ENCODE measurements at regions not wholly inside any gene's neighbourhood (a gene's known extent, or its start where the extent isn't known, plus 50 kb on each side); places are given as distances from the start of the nearest gene placed in this dataset.

GRCh38 chr1:184892116-184892515 is 82.2 kb downstream of the NIBAN1 start:
- H3K4me3 ChIP-seq (ENCODE audit: low read depth, low read length), result no peak overlapping the region
- no peak for TF ChIP-seq MYC (IDR thresholded peaks at IDR 0.05; ENCODE audit: low read depth, low read length)
- TF ChIP-seq, protein P1, sequence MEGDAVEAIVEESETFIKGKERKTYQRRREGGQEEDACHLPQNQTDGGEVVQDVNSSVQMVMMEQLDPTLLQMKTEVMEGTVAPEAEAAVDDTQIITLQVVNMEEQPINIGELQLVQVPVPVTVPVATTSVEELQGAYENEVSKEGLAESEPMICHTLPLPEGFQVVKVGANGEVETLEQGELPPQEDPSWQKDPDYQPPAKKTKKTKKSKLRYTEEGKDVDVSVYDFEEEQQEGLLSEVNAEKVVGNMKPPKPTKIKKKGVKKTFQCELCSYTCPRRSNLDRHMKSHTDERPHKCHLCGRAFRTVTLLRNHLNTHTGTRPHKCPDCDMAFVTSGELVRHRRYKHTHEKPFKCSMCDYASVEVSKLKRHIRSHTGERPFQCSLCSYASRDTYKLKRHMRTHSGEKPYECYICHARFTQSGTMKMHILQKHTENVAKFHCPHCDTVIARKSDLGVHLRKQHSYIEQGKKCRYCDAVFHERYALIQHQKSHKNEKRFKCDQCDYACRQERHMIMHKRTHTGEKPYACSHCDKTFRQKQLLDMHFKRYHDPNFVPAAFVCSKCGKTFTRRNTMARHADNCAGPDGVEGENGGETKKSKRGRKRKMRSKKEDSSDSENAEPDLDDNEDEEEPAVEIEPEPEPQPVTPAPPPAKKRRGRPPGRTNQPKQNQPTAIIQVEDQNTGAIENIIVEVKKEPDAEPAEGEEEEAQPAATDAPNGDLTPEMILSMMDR (IDR thresholded peaks at IDR 0.05; ENCODE audit: low read depth, low read length), result no peak
- TF ChIP-seq, protein P2, sequence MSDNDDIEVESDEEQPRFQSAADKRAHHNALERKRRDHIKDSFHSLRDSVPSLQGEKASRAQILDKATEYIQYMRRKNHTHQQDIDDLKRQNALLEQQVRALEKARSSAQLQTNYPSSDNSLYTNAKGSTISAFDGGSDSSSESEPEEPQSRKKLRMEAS (IDR thresholded peaks at IDR 0.05; ENCODE audit: low read depth, low read length), result no peak
- TF ChIP-seq POLR2A (IDR thresholded peaks at IDR 0.05; ENCODE audit: extremely low read depth, insufficient read length), result no peak
- no peak for DNase-seq (ENCODE audit: low read depth)

- no peak for DNase-seq (ENCODE audit: low read depth)
- H3K4me3 ChIP-seq (ENCODE audit: low read depth, low read length), result no peak overlapping the region
- TF ChIP-seq, protein P1 (IDR thresholded peaks at IDR 0.05; ENCODE audit: low read depth, low read length), result no peak
- TF ChIP-seq POLR2A (IDR thresholded peaks at IDR 0.05; ENCODE audit: extremely low read depth, insufficient read length) (no peak), MYC (IDR thresholded peaks at IDR 0.05; ENCODE audit: low read depth, low read length) (no peak)
- TF ChIP-seq, protein P2 (IDR thresholded peaks at IDR 0.05; ENCODE audit: low read depth, low read length), result no peak
Measured at GRCh38 chr1:184891440-184891839, 82.9 kb downstream of the NIBAN1 start.

DNA sequence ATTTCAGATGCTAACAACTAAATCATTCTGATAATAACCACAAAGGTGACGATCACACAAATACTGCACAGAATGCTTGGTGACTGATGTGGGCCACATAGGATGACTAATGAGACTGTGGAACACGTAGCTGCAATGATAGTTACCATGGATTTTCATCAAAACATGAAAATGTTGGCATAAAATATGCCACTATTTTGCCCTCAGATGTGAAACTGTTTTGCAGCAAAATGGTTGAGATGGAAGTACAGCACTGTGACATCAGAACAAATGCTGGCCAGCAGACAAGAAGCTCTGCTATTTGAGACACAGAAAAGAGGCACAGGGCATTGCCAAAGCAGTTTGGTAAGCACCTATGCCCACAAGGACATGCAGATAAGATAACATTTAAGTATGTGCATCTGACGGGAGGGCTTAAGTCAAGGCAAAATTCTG is 83.8 kb downstream of the NIBAN1 start:
- no peak overlapping the region for H3K4me3 ChIP-seq (ENCODE audit: low read depth, low read length)
- TF ChIP-seq, protein P2 (IDR thresholded peaks at IDR 0.05; ENCODE audit: low read depth, low read length), result no peak
- TF ChIP-seq MYC (IDR thresholded peaks at IDR 0.05; ENCODE audit: low read depth, low read length), result no peak
- TF ChIP-seq POLR2A (IDR thresholded peaks at IDR 0.05; ENCODE audit: extremely low read depth, insufficient read length), result no peak
- TF ChIP-seq, protein P1 (IDR thresholded peaks at IDR 0.05; ENCODE audit: low read depth, low read length), result no peak
- no peak for DNase-seq (ENCODE audit: low read depth)

- TF ChIP-seq POLR2A (IDR thresholded peaks at IDR 0.05; ENCODE audit: extremely low read depth, insufficient read length) (no peak), MYC (IDR thresholded peaks at IDR 0.05; ENCODE audit: low read depth, low read length) (no peak)
- TF ChIP-seq, protein P1 (IDR thresholded peaks at IDR 0.05; ENCODE audit: low read depth, low read length), result no peak
- TF ChIP-seq, protein P2 (IDR thresholded peaks at IDR 0.05; ENCODE audit: low read depth, low read length), result no peak
- no peak overlapping the region for H3K4me3 ChIP-seq (ENCODE audit: low read depth, low read length)
- no peak for DNase-seq (ENCODE audit: low read depth)
Measured at GRCh38 chr1:184889902-184890301, 84.4 kb downstream of the NIBAN1 start.

- H3K4me3 ChIP-seq (ENCODE audit: low read depth, low read length), result no peak overlapping the region
- no peak for DNase-seq (ENCODE audit: low read depth)
- TF ChIP-seq, protein P1 (IDR thresholded peaks at IDR 0.05; ENCODE audit: low read depth, low read length), result no peak
- TF ChIP-seq, protein P2 (IDR thresholded peaks at IDR 0.05; ENCODE audit: low read depth, low read length), result no peak
- TF ChIP-seq POLR2A (IDR thresholded peaks at IDR 0.05; ENCODE audit: extremely low read depth, insufficient read length) (no peak), MYC (IDR thresholded peaks at IDR 0.05; ENCODE audit: low read depth, low read length) (no peak)
Measured at GRCh38 chr1:184889166-184889565, 85.1 kb downstream of the NIBAN1 start.
